Endothelial cell (in vitro differentiated cells): ENCODE measurements at regions not wholly inside any gene's neighbourhood (a gene's known extent, or its start where the extent isn't known, plus 50 kb on each side); places are given as distances from the start of the nearest gene placed in this dataset.

Source experiments
- DNase-seq: peaks from one replicate; pipeline ENCODE4 v3.0.0; 2021; ENCODE audit warnings: low spot score
- H3K27ac Mint-ChIP-seq: one replicate; pipeline ENCODE4 v1.8.0; 2021; ENCODE audit warnings: mixed read lengths, inconsistent platforms; ENCODE audit not compliant: unreplicated experiment
- H3K27me3 Mint-ChIP-seq: one replicate; pipeline ENCODE4 v1.8.0; 2021; ENCODE audit warnings: mild to moderate bottlenecking, moderate library complexity, mixed read lengths, inconsistent platforms; ENCODE audit not compliant: unreplicated experiment
- H3K36me3 Mint-ChIP-seq: one replicate; pipeline ENCODE4 v1.8.0; 2021; ENCODE audit warnings: mild to moderate bottlenecking, low read depth, mixed read lengths, inconsistent platforms; ENCODE audit not compliant: unreplicated experiment
- H3K4me1 Mint-ChIP-seq: one replicate; pipeline ENCODE4 v1.8.0; 2021; ENCODE audit warnings: mild to moderate bottlenecking, mixed read lengths, inconsistent platforms; ENCODE audit not compliant: unreplicated experiment
- H3K4me3 Mint-ChIP-seq: one replicate; pipeline ENCODE4 v1.8.0; 2021; ENCODE audit warnings: mild to moderate bottlenecking, mixed read lengths, inconsistent platforms; ENCODE audit not compliant: unreplicated experiment
- H3K9me3 Mint-ChIP-seq: one replicate; pipeline ENCODE4 v1.8.0; 2021; ENCODE audit warnings: mixed read lengths, inconsistent platforms; ENCODE audit not compliant: unreplicated experiment
- CTCF ChIP-seq: fragments of 200-600 bp; sonication (generic); IDR thresholded peaks from one replicate; pipeline ENCODE4 v1.5.0; 2021; ENCODE audit warnings: antibody characterized with exemption; ENCODE audit not compliant: unreplicated experiment

DNA sequence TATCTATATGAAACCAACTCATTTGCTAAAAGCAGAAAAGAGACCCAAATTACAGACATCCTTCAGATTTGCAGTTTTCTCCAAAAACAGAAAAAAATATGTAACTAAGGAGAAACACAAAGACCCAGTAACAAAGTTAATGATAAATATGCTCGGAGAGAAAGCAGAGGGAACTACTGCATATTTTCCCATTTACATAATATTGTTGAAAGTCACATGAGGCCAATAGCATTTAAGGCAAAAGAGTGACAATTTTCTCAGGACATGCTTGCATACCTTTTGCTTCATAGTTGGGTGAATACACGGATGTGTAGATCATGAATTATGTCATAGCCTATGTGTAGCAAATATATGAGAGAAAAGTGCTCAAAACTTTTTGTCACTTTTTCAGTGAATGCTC is 310.3 kb downstream of the EFNB2 start:
- DNase-seq, result no peak
- TF ChIP-seq CTCF, result no peak
- no peaks in the 10 kb centered on the region for H3K36me3 Mint-ChIP-seq
- no peaks in the 10 kb centered on the region for H3K9me3 Mint-ChIP-seq
- H3K4me3 Mint-ChIP-seq, result no peak overlapping the region
- H3K4me1 Mint-ChIP-seq, result no peaks in the 10 kb centered on the region
- H3K27ac Mint-ChIP-seq, result no peak overlapping the region
- H3K27me3 Mint-ChIP-seq, result peaks cover 2% of the 10 kb centered on the region

DNA sequence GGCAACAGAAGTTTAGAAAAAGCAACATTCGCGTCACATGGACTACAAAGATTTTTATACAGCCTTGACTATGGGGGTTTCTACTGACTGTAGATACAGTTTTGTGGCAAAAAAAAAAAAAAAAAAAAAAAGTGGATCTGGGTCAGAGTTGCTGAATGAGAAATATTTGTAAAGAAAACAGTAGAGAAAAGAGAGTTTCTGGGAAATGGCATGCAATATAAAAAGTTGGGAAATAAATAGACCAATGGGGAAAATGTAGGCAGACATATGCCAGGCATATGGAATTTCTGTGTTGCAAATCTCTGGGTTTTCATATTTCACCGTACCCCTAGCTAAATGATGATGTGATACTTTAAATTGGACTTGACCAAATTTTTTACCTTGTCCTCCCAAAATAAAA is 315.3 kb downstream of the EFNB2 start:
- Mint-ChIP-seq H3K9me3 (no peaks in the 10 kb centered on the region), H3K27ac (no peak overlapping the region), H3K4me3 (no peak overlapping the region), H3K36me3 (no peaks in the 10 kb centered on the region), H3K27me3 (no peaks in the 10 kb centered on the region), H3K4me1 (no peaks in the 10 kb centered on the region)
- DNase-seq, result no peak
- no peak for TF ChIP-seq CTCF

DNA sequence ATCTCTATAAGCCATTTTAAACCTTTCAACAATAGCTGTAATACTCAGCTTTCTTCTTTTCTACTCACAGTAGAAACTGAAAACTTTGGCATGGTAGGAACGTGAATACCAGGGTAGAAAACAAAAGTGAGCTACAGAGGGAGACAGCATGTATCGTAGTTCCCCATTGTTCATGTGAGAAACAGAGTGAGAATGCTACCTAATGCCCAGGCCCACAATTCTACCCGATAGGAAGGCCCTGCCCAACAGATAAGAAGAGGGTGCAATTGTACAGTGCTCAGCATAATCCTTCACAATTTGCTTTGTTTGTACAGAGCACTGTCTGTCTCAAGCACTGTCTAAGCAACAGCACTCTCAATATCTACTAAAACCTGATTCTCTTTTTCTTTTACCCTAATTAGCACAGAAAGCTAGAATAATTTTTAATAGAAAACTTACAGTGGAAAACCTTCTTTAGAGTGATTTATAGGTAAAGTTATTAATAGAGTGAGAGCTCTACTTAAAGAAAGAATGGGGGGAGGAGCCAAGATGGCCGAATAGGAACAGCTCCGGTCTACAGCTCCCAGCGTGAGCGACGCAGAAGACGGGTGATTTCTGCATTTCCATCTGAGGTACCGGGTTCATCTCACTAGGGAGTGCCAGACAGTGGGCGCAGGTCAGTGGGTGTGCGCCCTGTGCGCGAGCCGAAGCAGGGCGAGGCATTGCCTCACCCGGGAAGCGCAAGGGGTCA is 322.3 kb downstream of the EFNB2 start:
- H3K27me3 Mint-ChIP-seq, result no peaks in the 10 kb centered on the region
- H3K4me3 Mint-ChIP-seq, result no peak overlapping the region
- H3K9me3 Mint-ChIP-seq, result no peaks in the 10 kb centered on the region
- H3K36me3 Mint-ChIP-seq, result no peaks in the 10 kb centered on the region
- no peak for DNase-seq
- no peak overlapping the region for H3K27ac Mint-ChIP-seq
- H3K4me1 Mint-ChIP-seq, result no peaks in the 10 kb centered on the region
- no peak for TF ChIP-seq CTCF

DNA sequence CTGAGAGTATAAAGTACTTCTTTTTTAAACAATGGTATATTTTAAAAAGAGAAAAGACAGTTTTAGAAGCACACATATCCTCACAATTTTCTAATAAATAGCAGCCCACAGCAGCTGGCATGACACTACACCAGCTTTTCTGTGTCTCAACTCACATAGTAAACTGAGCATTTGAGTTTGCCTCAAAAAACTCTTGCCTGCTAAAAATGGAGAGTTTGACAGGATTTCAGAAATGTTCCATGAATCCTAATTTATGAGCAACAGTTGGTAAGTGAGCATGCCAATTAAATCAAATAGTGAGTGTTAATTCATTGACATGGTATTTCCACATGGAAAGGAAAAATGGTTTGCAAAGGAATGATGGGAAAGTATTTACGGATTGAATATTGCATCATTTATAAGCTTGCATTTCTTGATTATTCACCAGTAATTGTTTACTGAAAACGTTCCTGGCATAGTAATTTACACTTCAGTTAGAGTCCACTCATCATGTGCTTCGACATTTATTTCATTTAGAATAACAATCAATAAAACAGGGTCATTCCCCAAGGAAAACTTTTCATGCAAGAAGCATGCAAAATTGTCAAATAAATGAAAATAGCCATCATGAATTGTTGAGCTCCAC is 323.0 kb downstream of the EFNB2 start:
- no peaks in the 10 kb centered on the region for H3K27me3 Mint-ChIP-seq
- no peak overlapping the region for H3K4me3 Mint-ChIP-seq
- no peaks in the 10 kb centered on the region for H3K36me3 Mint-ChIP-seq
- H3K27ac Mint-ChIP-seq, result no peak overlapping the region
- H3K9me3 Mint-ChIP-seq, result no peaks in the 10 kb centered on the region
- no peak for TF ChIP-seq CTCF
- DNase-seq, result no peak
- no peaks in the 10 kb centered on the region for H3K4me1 Mint-ChIP-seq

DNA sequence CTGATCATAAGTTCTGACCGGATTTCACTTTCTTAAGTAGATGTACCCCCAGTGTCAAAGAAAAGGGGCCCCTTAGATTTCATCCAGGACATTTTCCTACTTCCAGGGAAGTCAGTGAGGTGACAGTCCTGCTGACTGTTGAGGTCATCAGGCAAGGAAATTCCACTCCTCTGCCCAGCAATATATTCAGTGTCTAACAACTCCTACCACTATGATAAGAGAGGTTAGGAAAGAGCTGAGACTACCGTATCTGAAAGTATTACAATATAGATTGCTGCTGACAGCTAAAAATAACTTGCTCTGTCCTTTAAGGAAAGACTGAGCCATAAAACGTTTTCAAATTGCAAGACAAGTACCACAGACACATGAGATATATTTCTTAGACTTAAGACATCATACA is 325.1 kb downstream of the EFNB2 start:
- Mint-ChIP-seq H3K9me3 (no peaks in the 10 kb centered on the region), H3K4me1 (no peaks in the 10 kb centered on the region), H3K27ac (no peak overlapping the region), H3K4me3 (no peak overlapping the region), H3K36me3 (no peaks in the 10 kb centered on the region), H3K27me3 (no peaks in the 10 kb centered on the region)
- TF ChIP-seq CTCF, result no peak
- no peak for DNase-seq
